ENCODE measurements at regions not wholly inside any gene's neighbourhood (a gene's known extent, or its start where the extent isn't known, plus 50 kb on each side); places are given as distances from the start of the nearest gene placed in this dataset.
"Not testable (repeated sequence)": the region's sequence is repeated elsewhere in the genome, so short reads cannot be mapped to it uniquely, and the experiment has no call there.

- no peak for DNase-seq (ENCODE audit: low spot score)
Observed at GRCh38 chr1:98287626-98288025, 366.8 kb upstream of the DPYD start.

- DNase-seq (ENCODE audit: low spot score): no peak
Observed at GRCh38 chr1:98286656-98287055, 365.8 kb upstream of the DPYD start.

GRCh38 chr1:98285286-98285685 lies 364.5 kb upstream of the DPYD start:
- not testable (repeated sequence) for DNase-seq (ENCODE audit: low spot score)

GRCh38 chr1:98280049-98280448 lies 359.2 kb upstream of the DPYD start:
- peak; percentile 39 for DNase-seq (ENCODE audit: low spot score)

GRCh38 chr1:98278055-98278454 lies 357.2 kb upstream of the DPYD start:
- no peak for DNase-seq (ENCODE audit: low spot score)

GRCh38 chr1:98277118-98277517 lies 356.3 kb upstream of the DPYD start:
- DNase-seq (ENCODE audit: low spot score): peak; percentile 30

- no peak for DNase-seq (ENCODE audit: low spot score)
Observed at GRCh38 chr1:98276514-98276913, 355.7 kb upstream of the DPYD start.

- no peak for DNase-seq (ENCODE audit: low spot score)
Observed at GRCh38 chr1:98268316-98268715, 347.5 kb upstream of the DPYD start.

- no peak for DNase-seq (ENCODE audit: low spot score)
Observed at GRCh38 chr1:98267423-98267822, 346.6 kb upstream of the DPYD start.

- no peak for DNase-seq (ENCODE audit: low spot score)
Observed at GRCh38 chr1:98264727-98265126, 343.9 kb upstream of the DPYD start.

- DNase-seq (ENCODE audit: low spot score): no peak
Observed at GRCh38 chr1:98260839-98261238, 340.0 kb upstream of the DPYD start.

GRCh38 chr1:98260412-98260811 lies 339.6 kb upstream of the DPYD start:
- DNase-seq (ENCODE audit: low spot score): no peak

- DNase-seq (ENCODE audit: low spot score): no peak
Observed at GRCh38 chr1:98256700-98257099, 335.9 kb upstream of the DPYD start.

- no peak for DNase-seq (ENCODE audit: low spot score)
Observed at GRCh38 chr1:98253145-98253544, 332.3 kb upstream of the DPYD start.

- DNase-seq (ENCODE audit: low spot score): no peak
Observed at GRCh38 chr1:98251497-98251896, 330.7 kb upstream of the DPYD start.

GRCh38 chr1:98232678-98233077 lies 311.8 kb upstream of the DPYD start:
- DNase-seq (ENCODE audit: low spot score): no peak

- no peak for DNase-seq (ENCODE audit: low spot score)
Observed at GRCh38 chr1:98222706-98223105, 301.9 kb upstream of the DPYD start.

GRCh38 chr1:98221923-98222322 lies 301.1 kb upstream of the DPYD start:
- DNase-seq (ENCODE audit: low spot score): no peak

- no peak for DNase-seq (ENCODE audit: low spot score)
Observed at GRCh38 chr1:98217601-98218000, 296.8 kb upstream of the DPYD start.

GRCh38 chr1:98216304-98216703 lies 295.5 kb upstream of the DPYD start:
- no peak for DNase-seq (ENCODE audit: low spot score)

- no peak for DNase-seq (ENCODE audit: low spot score)
Observed at GRCh38 chr1:98211271-98211845, 290.5 kb upstream of the DPYD start.

- no peak for DNase-seq (ENCODE audit: low spot score)
Observed at GRCh38 chr1:98210563-98210962, 289.7 kb upstream of the DPYD start.

GRCh38 chr1:98210064-98210463 lies 289.2 kb upstream of the DPYD start:
- peak; percentile 81 for DNase-seq (ENCODE audit: low spot score)

GRCh38 chr1:98205291-98206017 lies 284.6 kb upstream of the DPYD start:
- peak; percentile 22 for DNase-seq (ENCODE audit: low spot score)

Measured in umbilical cord (tissue), 1 donor.